NCI-H2227 treated with DMSO at 0.1 percent for 48 hours (cell line): ENCODE measurements at regions not wholly inside any gene's neighbourhood (a gene's known extent, or its start where the extent isn't known, plus 50 kb on each side); places are given as distances from the start of the nearest gene placed in this dataset.

Experiments
- DNase-seq: peaks from one replicate; lab custom pipeline; 2025; lab: John Stamatoyannopoulos, UW

DNA sequence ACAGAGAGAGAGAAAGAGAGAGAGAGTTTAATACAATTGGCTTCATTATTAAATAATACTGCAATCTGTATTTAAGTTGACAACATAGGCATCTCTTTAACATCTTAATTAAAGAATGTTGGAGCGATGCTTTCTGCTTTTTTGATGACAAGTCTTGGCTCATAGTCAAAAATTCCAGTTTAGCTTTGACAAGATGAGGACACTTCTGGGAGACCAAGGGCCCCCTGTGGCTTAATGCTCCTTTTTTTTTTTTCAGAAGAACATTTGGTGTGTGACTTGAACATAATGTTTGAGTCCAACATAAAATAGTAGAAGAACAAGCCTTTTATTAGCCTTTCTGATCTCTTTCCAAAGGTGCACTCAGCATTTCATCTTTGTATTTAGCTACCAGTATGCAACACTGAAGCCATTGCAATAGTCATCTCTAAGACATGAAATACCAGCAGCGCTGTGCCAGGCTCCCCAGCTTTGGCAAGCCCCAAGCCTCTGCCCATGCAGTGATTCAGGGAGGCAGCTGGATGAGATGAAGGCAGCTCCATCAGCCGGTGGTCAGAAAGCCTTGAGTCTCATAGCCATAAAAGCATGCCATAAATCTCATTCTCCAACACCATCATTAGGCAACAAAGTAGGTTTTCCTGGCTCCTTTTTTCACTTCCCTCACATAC is 349.4 kb upstream of the SEMA6D start:
- no peak for DNase-seq

DNA sequence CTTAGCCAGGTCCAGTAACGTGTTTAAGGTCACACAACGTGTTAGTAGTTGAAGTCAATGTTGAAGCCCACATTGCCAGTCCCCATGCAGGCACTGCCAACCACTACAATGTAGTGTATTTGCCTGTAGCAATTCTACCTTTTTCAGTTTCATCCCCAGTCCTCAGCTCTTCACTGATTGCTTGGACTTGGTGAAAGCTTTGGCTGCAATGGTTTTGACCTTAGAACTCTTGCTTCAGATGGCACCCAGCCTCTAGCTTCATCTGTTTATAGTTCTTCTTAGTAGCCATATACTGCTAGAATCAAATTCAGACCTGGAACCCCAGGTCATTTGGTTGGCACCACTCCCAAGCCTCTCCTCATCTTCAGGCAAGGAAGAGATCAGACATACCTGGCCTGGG is 345.4 kb upstream of the SEMA6D start:
- DNase-seq: no peak

GRCh38 chr15:47374222-47374621 is 343.1 kb upstream of the SEMA6D start:
- no peak for DNase-seq

DNA sequence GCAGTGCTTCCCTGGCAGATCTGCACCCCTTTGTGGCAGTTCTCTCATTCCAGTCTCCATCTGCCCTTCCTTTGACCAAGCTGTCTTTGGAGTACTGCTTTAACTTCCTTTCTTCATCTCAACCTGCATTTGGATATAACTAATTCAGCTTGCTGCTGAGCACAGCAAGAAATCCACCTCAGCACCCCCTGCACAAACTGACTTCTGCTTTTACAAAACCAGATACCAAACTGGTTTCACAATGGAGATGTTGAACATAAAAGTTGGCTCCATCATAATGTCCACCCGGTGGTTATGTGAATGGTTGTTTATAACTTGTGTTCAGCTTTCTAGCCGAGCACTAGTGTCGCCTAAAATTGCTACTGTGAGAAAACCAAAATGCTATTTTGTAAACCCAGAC is 341.1 kb upstream of the SEMA6D start:
- no peak for DNase-seq

DNA sequence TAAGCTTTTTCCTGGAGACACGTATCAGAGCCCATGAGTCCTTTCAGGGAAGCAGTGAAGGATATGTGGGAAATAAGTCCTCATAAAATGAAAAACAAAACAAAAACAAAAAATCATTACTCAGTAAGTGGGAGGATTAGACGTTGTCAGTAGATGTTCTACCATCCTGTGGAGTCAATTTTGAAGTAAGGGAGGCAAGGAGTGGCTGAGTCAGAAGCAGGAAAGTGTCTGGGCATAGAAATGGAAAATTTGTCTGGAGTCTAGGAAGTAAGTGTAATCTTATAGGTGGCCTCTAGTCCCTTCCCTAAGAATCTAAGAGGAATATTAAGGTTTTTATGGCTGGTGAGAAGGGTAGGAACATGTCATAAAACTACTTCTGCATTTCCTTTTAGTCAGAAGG is 339.8 kb upstream of the SEMA6D start:
- DNase-seq: no peak

DNA sequence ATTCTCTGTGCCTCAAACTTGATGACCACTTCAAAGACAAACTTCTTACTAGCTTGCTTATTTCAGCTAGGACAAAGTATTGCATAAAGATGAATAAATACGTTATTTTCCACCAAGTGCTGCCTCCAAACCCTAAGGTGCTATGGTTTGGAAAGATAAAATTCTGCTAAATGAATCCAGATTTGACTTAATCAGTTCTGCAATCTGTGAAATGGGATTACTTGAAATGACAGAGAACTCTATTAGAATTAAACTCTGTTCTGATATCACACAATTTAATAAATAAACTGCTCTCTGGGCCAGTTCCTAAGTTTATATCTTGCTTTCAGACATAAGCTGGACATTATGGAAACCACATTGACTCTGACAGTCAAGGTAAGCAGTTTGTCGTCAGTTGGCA is 338.8 kb upstream of the SEMA6D start:
- DNase-seq: no peak

- no peak for DNase-seq
Measured at GRCh38 chr15:47383102-47383501, 334.2 kb upstream of the SEMA6D start.

- no peak for DNase-seq
Measured at GRCh38 chr15:47383801-47384200, 333.5 kb upstream of the SEMA6D start.

DNA sequence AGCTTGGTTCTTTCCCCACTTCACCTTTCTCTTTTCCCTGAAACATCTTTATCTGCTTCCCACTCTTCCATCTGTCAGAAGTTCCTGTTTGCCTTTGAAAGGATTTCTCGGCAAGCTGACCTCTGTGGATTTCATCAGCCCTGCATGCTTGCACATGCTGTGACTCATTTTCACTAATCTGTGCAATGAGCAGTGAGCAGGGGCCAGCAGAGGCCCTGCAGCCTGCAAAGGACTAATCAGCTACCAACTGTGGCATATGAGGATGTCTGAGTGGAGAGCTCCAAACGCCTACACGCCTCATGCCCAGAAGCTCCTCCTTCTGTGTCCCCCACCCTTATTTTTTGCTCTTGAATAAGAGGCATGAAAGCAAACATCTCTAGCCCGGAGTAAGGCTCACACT is 333.0 kb upstream of the SEMA6D start:
- DNase-seq: peak; percentile 47

DNA sequence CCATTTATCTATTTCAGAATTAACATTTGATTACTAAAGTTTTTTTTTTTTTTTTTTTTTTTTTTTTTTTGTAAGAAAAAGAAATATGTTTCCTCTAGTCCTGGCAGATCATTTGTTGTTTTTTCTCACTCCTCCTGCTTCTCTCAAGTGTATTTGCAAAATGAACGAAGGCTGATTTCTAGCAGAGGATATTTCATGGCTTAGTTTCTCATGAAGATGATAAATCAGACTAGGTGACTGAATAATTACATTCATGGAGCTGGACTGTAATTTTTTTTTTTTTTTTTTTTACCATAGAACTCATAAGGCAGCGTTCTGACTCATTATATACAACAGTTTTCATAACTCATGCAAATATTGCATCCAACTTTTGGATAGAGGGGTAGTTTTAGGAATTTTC is 332.5 kb upstream of the SEMA6D start:
- no peak for DNase-seq

DNA sequence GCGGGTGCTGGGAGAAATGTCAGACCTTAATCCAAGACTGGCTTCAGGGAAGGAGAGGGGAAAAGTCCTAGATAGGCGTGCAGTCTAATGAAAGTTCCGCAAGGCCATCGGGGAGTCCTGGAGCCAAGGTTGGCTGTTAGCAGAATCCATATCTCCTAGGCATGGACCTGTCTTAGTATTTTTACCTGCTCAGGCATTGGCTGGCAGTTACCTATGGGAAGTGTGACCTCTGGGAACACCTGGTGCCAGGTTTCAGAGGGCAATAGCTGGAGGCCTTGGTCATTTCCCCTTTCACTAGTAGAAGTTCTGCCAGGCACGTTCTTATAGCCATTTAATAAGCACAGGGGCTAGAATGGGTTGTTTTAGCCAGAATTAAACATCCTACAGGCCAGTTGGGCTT is 330.8 kb upstream of the SEMA6D start:
- DNase-seq: no peak

- DNase-seq: no peak
Measured at GRCh38 chr15:47388299-47388698, 329.0 kb upstream of the SEMA6D start.

DNA sequence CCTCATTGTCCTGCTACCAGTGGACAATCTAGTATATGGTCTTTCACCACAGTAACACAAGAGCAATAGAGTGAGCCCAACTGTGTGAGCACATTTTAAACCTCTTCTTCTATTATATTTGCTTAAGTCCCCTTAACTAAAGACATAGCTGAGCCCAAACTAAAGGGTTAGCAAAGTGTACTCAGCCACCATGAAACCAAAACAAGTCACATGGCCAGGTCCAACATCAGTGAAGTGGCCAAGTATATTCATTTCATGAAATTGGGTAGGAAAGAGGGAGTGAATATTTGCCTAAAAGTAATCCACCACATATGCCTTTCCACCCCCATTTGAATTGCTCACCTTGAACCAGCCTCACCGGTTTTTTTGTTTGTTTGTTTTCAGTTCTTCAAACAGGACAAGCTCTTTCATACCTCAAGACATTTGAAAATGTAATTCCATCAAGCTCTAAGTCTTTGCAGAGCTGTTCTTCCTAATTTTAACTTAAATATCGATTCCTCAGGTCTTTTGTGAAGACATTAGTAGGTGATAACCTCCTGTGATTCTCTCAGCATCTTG is 327.0 kb upstream of the SEMA6D start:
- DNase-seq: no peak

DNA sequence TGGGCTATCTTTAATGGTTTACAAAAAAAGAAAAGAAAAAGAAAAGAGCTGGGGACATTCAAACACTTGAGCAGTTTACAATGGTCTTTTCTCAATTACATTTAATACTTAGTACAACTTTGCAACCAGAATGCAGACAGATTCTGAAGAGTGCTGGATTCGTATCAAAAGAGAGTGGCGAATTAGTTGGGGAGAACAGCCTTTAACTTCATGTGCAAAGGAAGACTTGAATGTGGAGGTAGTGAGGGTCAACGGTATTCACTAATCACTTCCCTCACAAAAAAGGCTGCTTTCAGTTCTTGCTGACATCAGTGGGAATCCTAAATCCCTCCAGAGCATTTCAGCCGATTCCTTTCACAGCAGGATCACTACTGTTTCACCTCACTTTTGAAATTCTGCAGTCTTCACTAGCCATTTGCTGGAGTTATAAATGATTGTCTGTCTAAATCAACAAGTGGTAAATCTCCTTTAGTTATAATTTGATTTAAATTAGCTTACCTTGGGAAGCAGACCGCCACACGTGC is 323.0 kb upstream of the SEMA6D start:
- no peak for DNase-seq

DNA sequence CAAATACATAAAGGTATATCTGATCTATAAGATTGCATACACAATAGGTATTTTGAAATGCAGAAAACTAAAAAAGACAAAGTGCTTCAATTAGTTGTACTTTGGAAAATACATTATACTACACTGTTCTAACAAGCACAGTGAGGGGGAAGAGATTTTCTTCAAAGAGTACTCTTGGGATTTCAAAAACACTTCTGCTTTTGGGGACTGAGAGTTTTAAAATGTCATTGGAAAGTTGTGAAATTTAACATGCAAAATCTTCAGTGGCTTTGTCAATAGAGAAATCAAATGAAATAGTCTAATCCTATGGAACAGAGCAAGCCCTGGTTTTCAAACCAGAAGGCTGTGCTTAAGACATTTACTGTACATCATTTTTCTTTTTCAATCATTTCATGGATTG is 322.2 kb upstream of the SEMA6D start:
- no peak for DNase-seq

- no peak for DNase-seq
Measured at GRCh38 chr15:47397655-47398054, 319.6 kb upstream of the SEMA6D start.

DNA sequence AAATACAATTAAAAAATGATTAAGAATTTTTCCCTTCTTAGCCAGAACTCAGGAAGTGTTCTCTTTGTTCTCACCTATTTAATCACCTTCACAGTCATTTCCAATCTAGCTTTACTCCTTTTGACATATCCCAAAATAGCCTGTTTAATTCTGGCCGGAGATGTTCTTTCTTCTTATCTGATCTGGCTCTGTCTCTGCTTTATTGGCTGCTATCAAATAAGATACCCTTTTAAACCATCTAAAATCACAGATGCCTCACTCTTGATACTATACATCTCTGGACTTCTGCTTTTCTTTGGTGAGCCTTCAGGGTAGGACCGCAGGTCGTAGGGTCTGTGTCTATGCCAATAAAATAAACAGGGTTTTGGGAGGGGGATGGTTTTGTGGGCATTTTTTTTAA is 319.2 kb upstream of the SEMA6D start:
- DNase-seq: no peak

GRCh38 chr15:47398594-47398993 is 318.7 kb upstream of the SEMA6D start:
- no peak for DNase-seq

GRCh38 chr15:47399100-47399499 is 318.2 kb upstream of the SEMA6D start:
- DNase-seq: no peak

- peak; percentile 34 for DNase-seq
Measured at GRCh38 chr15:47400603-47401002, 316.7 kb upstream of the SEMA6D start.

DNA sequence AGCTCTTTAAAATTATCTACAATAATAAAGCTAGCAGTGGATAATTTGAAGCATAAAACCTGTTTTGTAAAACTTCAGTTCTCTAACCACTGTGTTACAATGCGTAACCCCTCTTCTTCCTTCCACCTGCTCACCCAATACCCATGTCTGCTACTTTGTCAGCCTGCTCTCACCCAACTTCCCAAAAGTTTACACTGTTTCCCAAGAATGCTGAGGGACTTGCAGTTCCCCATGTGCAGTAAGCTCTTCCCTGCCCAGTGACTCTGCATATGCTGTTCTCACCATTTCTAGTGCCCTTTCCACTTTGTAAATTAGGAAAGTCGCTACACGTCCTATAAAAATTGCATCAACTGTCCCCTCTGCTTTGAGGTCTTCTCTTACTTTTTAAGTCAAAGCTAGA is 315.9 kb upstream of the SEMA6D start:
- DNase-seq: no peak

GRCh38 chr15:47402829-47403228 is 314.5 kb upstream of the SEMA6D start:
- DNase-seq: no peak

- no peak for DNase-seq
Measured at GRCh38 chr15:47404877-47405276, 312.4 kb upstream of the SEMA6D start.
